Activated CD4-positive, alpha-beta T cell treated with anti-CD3 and anti-CD28 coated beads for 48 hours (primary cell): ENCODE measurements at regions not wholly inside any gene's neighbourhood (a gene's known extent, or its start where the extent isn't known, plus 50 kb on each side); places are given as distances from the start of the nearest gene placed in this dataset.
"Not testable (repeated sequence)": the region's sequence is repeated elsewhere in the genome, so short reads cannot be mapped to it uniquely, and the experiment has no call there.

Source experiments
- DNase-seq: peaks from one replicate; pipeline ENCODE4 v3.0.0-alpha.2; 2020

- no peak for DNase-seq
Observed at GRCh38 chr6:115540077-115540869, 520.4 kb downstream of the FRK start.

GRCh38 chr6:115539531-115539930, 521.2 kb downstream of the FRK start:
- DNase-seq = no peak

GRCh38 chr6:115524821-115525220, 535.9 kb downstream of the FRK start:
- DNase-seq = no peak

- not testable (repeated sequence) for DNase-seq
Observed at GRCh38 chr6:115521747-115522146, 538.9 kb downstream of the FRK start.

- DNase-seq = no peak
Observed at GRCh38 chr6:115514656-115515055, 546.0 kb downstream of the FRK start.

GRCh38 chr6:115512923-115513322, 547.8 kb downstream of the FRK start:
- no peak for DNase-seq

GRCh38 chr6:115511771-115512170, 548.9 kb downstream of the FRK start:
- no peak for DNase-seq

GRCh38 chr6:115502432-115502831, 558.3 kb downstream of the FRK start:
- not testable (repeated sequence) for DNase-seq

GRCh38 chr6:115495184-115495583, 565.5 kb downstream of the FRK start:
- no peak for DNase-seq

- DNase-seq = no peak
Observed at GRCh38 chr6:115487331-115487730, 573.4 kb downstream of the FRK start.

GRCh38 chr6:115485400-115485799, 575.3 kb downstream of the FRK start:
- no peak for DNase-seq

- DNase-seq = not testable (repeated sequence)
Observed at GRCh38 chr6:115480543-115480942, 580.1 kb downstream of the FRK start.

GRCh38 chr6:115474443-115475041, 586.1 kb downstream of the FRK start:
- no peak for DNase-seq

GRCh38 chr6:115468272-115469005, 592.3 kb downstream of the FRK start:
- DNase-seq = no peak

- no peak for DNase-seq
Observed at GRCh38 chr6:115467726-115468125, 593.0 kb downstream of the FRK start.

- no peak for DNase-seq
Observed at GRCh38 chr6:115460913-115461312, 599.8 kb downstream of the FRK start.

- DNase-seq = no peak
Observed at GRCh38 chr6:115456848-115457247, 603.8 kb downstream of the FRK start.

- DNase-seq = no peak
Observed at GRCh38 chr6:115443825-115444478, 616.7 kb downstream of the FRK start.

- no peak for DNase-seq
Observed at GRCh38 chr6:115442323-115442722, 618.4 kb downstream of the FRK start.

GRCh38 chr6:115441651-115442050, 619.0 kb downstream of the FRK start:
- no peak for DNase-seq

- DNase-seq = no peak
Observed at GRCh38 chr6:115415378-115415777, 645.3 kb downstream of the FRK start.

- DNase-seq = not testable (repeated sequence)
Observed at GRCh38 chr6:115414916-115415315, 645.8 kb downstream of the FRK start.

GRCh38 chr6:115411756-115412155, 648.9 kb downstream of the FRK start:
- DNase-seq = no peak
